Small intestine (tissue), 7 donors: ENCODE measurements at regions not wholly inside any gene's neighbourhood (a gene's known extent, or its start where the extent isn't known, plus 50 kb on each side); places are given as distances from the start of the nearest gene placed in this dataset.

Source experiments
- DNase-seq, 2 donors: peaks; one replicate each; pipeline versions ENCODE4 v3.0.0 to v3.0.0-alpha.2; 2013
- FAIRE-seq: peaks from 2 replicates; lab custom pipeline; 2012; peaks lifted over from hg19 to GRCh38; lab: Jason Lieb, UNC
- H3K27ac ChIP-seq, 3 donors: one replicate each; pipeline ENCODE4 v1.5.1; 2013; ENCODE audit warnings: low read length in 2 of 3, mild to moderate bottlenecking in 2 of 3, control low read depth in 1 of 3, inconsistent platforms in 1 of 3, low read depth in 1 of 3, moderate library complexity in 1 of 3
- H3K27me3 ChIP-seq, 3 donors: one replicate each; pipeline ENCODE4 v1.6.1; 2013; ENCODE audit warnings: low read length in 3 of 3, inconsistent platforms in 1 of 3; ENCODE audit not compliant: control insufficient read depth in 3 of 3, insufficient read depth in 3 of 3
- H3K36me3 ChIP-seq, 3 donors: one replicate each; pipeline ENCODE4 v1.6.1; 2013; ENCODE audit warnings: low read length in 3 of 3, inconsistent platforms in 1 of 3, low read depth in 1 of 3, mild to moderate bottlenecking in 1 of 3, moderate library complexity in 1 of 3; ENCODE audit not compliant: control insufficient read depth in 3 of 3, insufficient read depth in 2 of 3
- H3K4me1 ChIP-seq, 3 donors: one replicate each; pipeline ENCODE4 v1.6.1; 2013; ENCODE audit warnings: low read length in 2 of 3, inconsistent platforms in 1 of 3, low read depth in 1 of 3, mild to moderate bottlenecking in 1 of 3, moderate library complexity in 1 of 3; ENCODE audit not compliant: control insufficient read depth in 3 of 3, insufficient read depth in 2 of 3
- H3K4me3 ChIP-seq, 3 donors: one replicate each; pipeline ENCODE4 v1.5.1; 2013; ENCODE audit warnings: low read length in 3 of 3, control low read depth in 1 of 3, inconsistent platforms in 1 of 3, low read depth in 1 of 3, mild to moderate bottlenecking in 1 of 3, moderate library complexity in 1 of 3
- H3K9me3 ChIP-seq, 2 donors: one replicate each; pipeline ENCODE4 v1.6.1; 2013; ENCODE audit warnings: low read depth in 1 of 2, low read length in 1 of 2; ENCODE audit not compliant: control insufficient read depth in 2 of 2, insufficient read depth in 1 of 2
- WGBS, 3 donors: extraction: QIAGEN DNeasy Blood & Tissue Kit; methylation state at CpG; one replicate each; pipeline ENCODE4 v1.1.7; 2013; 5-methylcytosine and 5-hydroxymethylcytosine counted together
- donor health status: healthy with polysubstance abuse.
- donor health status: control.
- donor health status: control.
- donor health status: Bipolar disorder and iron deficiency.
- donor health status: healthy.

DNA sequence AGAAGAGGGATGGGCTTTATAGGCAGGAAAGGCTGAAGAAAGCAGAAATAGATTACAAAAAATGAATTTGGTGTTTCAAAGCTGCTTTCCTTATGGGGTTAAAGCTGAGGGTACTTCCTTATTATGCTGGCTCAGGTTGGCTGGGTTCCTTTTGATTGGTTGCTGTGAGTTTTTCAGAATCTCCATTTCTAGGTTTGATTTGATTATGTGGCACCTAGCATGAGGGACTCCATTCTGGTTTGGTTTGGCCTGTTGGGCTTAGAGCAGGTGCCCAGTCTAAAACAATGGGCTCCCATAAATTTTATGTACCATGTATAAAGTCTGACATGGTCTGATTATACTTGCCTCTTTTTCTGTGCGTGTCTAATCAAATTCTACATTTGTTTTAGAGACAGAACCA, 362.7 kb downstream of the CXCL12 start:
- peaks cover 0 to 3% (median 0%) of the 10 kb centered on the region in 3 donors for H3K4me1 ChIP-seq
- H3K27me3 ChIP-seq: no peaks in the 10 kb centered on the region
- H3K9me3 ChIP-seq: peaks cover 0 to 6% of the 10 kb centered on the region in 2 donors
- 85 to 94% (median 93%) methylated on average over 1 of the region's 1 CpG for WGBS, 3 donors
- DNase-seq: no peak
- no peak overlapping the region for H3K4me3 ChIP-seq
- H3K27ac ChIP-seq: no peak overlapping the region
- H3K36me3 ChIP-seq: no peaks in the 10 kb centered on the region
- FAIRE-seq: no peak

DNA sequence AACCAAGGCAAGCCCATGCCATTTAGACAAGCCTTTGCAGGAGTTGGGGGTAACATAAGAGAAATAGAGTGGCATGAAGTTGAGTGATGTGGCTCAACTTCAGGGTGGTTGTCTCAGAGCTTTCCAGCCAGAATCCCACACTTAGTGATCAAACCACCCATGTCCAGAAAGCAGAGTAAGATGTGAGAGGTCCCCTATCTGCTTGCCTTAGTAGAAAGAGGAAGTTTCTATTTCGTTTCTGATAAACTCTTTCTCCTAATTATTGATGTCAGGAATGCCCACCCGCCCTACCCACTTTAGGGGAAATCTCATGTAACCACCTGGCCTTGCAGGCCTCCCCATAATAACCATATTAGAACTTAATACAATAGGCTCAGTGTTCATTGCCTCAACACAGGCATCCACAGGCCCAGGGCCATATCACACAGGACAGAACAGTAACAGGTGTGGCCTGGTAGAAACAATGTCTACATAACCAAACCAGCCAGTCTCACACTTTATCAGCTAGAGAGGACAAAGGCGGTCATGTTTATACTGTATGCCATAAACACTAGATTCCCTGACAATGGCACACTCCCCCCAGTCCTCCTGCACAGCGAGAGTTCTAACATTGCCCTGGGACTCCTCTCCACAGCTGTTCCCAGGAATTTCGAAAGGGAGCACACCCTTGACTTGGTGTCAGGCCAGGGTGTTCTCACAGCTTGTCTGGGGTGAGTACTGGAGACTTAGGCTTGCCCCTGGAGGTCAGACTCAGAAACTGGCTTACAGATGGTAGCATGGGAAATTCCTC, 364.4 kb downstream of the CXCL12 start:
- FAIRE-seq: no peak
- H3K4me1 ChIP-seq: peaks cover 0 to 3% (median 0%) of the 10 kb centered on the region in 3 donors
- H3K36me3 ChIP-seq: no peaks in the 10 kb centered on the region
- 13 to 45% (median 26%) methylated on average over 5 of the region's 5 CpGs for WGBS, 3 donors
- H3K9me3 ChIP-seq: peaks cover 0 to 6% of the 10 kb centered on the region in 2 donors
- peak; percentile 25 to 55 for DNase-seq
- no peaks in the 10 kb centered on the region for H3K27me3 ChIP-seq
- peak overlapping the region in 1 of 3 donors; percentile 9 for H3K27ac ChIP-seq
- H3K4me3 ChIP-seq: no peak overlapping the region

- H3K27ac ChIP-seq: no peak overlapping the region
- H3K9me3 ChIP-seq: no peaks in the 10 kb centered on the region
- no peak for DNase-seq
- H3K4me3 ChIP-seq: no peak overlapping the region
- H3K4me1 ChIP-seq: peaks cover 0 to 3% (median 0%) of the 10 kb centered on the region in 3 donors
- WGBS, 3 donors: 88 to 94% (median 93%) methylated on average over 5 of the region's 5 CpGs
- no peaks in the 10 kb centered on the region for H3K27me3 ChIP-seq
- H3K36me3 ChIP-seq: no peaks in the 10 kb centered on the region
- FAIRE-seq: no peak
These were observed 367.3 kb downstream of the CXCL12 start for GRCh38 chr10:44017483-44018145.

GRCh38 chr10:44016589-44017482, 368.1 kb downstream of the CXCL12 start:
- no peaks in the 10 kb centered on the region for H3K9me3 ChIP-seq
- DNase-seq (no peak), FAIRE-seq (no peak)
- H3K4me1 ChIP-seq: peaks cover 0 to 3% (median 0%) of the 10 kb centered on the region in 3 donors
- no peaks in the 10 kb centered on the region for H3K36me3 ChIP-seq
- H3K27me3 ChIP-seq: no peaks in the 10 kb centered on the region
- WGBS, 3 donors: 74 to 87% (median 81%) methylated on average over 5 of the region's 5 CpGs
- H3K27ac ChIP-seq: no peak overlapping the region
- no peak overlapping the region for H3K4me3 ChIP-seq

DNA sequence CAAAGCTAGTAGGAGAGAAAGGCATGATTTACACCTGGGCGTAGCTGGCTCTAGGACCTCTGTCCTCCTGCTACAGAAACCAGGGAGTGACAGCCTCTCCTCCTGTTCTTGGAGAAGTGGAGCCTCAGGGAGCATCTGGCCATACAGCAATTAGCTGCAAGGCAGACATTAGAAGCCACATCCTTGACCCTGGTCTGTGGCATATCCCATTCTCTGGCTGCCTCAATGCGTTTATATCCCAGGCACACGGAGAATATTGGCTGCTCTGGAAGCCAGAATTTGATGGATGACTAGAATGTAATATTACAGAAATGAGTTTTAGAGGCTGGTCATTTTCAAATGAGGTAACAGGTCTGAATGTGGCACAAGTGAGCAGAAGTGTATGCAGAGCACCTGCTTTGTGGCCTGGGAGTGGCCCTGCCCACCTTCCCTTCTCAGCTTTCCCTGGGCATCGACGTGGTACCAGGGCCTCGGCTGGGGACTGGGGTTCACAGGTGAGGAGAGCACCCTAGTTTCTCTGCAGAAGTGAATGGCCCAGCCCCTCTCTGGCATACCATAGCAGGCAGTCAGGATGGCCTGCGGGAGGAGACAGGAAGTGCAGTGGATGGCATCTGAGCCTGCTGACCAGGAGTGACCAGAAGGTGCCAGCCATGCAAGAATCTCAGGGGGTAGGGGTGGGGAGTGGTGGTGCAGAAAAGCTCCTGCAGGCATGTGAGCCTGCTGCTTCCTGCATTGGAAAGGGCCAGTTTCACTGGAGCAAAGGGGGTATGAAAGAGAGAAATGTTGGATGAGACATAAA, 367.2 kb upstream of the ZNF32 start:
- FAIRE-seq (no peak), DNase-seq (no peak)
- Histone ChIP-seq H3K27me3 (no peaks in the 10 kb centered on the region), H3K36me3 (no peaks in the 10 kb centered on the region), H3K4me3 (no peak overlapping the region), H3K9me3 (no peaks in the 10 kb centered on the region), H3K4me1 (peaks cover 0 to 3% (median 0%) of the 10 kb centered on the region in 3 donors), H3K27ac (no peak overlapping the region)
- WGBS, 3 donors: 81 to 96% (median 84%) methylated on average over 7 of the region's 7 CpGs

DNA sequence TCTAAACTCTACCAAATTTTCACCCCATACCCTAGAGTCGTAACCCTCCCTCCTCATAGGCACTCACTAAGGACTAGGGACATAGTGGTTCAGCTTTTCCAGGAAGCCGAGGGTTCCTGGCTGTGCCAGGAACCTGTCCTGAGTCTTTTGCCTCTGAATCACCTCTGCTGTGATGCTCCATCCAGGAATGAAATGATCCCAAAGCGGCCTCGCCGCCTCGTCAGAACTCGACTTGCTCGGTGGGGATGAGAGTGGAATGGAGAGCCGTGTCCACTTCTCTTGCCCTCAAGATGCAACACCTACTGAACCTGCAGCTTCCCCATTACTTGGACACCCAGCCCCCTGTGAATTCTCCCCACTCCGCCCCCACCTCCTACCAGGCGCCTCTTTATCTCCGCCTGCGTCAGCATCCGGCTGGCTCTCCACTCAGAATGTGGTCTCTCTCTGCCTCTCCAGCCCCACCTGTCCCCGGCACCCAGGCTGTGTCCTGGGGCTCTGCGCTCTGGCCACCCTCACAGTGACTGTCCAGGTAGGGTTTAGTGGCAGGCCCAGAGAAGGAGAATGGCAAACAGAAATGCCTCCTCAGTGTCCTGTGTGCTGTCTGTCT, 366.1 kb upstream of the ZNF32 start:
- DNase-seq (no peak), FAIRE-seq (no peak)
- Histone ChIP-seq H3K27me3 (no peaks in the 10 kb centered on the region), H3K4me3 (no peak overlapping the region), H3K36me3 (no peaks in the 10 kb centered on the region), H3K4me1 (no peaks in the 10 kb centered on the region), H3K9me3 (no peaks in the 10 kb centered on the region), H3K27ac (no peak overlapping the region)
- 90 to 97% (median 95%) methylated on average over 16 of the region's 16 CpGs for WGBS, 3 donors

DNA sequence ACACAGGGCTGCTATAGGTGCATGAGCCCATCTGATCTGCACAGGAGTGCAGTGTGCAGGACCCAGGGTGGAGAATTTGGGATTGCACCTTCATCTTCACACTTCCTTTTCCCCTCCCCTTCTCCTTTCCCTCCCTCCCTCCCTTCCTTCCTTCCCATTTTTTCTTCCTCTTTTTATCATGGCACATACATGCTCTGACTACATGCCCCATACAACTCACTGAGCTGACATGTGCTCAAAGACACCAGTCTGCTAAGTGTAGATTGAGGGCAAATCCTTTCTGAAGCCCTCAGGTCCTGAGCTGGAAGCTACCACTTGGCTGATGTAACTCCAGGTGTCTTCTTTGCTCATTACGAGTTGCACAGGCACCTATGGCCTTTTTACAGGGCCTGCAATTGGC, 365.3 kb upstream of the ZNF32 start:
- Histone ChIP-seq H3K9me3 (no peaks in the 10 kb centered on the region), H3K27me3 (no peaks in the 10 kb centered on the region), H3K36me3 (no peaks in the 10 kb centered on the region), H3K4me3 (no peak overlapping the region), H3K4me1 (no peaks in the 10 kb centered on the region), H3K27ac (no peak overlapping the region)
- FAIRE-seq (no peak), DNase-seq (no peak)
- WGBS, 3 donors: 53 to 71% (median 65%) methylated on average over 1 of the region's 1 CpG
